B cell (primary cell): ENCODE measurements at regions not wholly inside any gene's neighbourhood (a gene's known extent, or its start where the extent isn't known, plus 50 kb on each side); places are given as distances from the start of the nearest gene placed in this dataset.

Experiments
- ATAC-seq: fragments of 200-7000 bp; cut with Tn5 transposase; one replicate; pipeline ENCODE4 v1.10.0; 2021; ENCODE audit warnings: low read depth, mild to moderate bottlenecking, moderate number of reproducible peaks, moderate library complexity
- CTCF ChIA-PET: fragments of 350-600 bp; sonication (Branson Sonifier 250); formaldehyde crosslinking; loops from one replicate; lab custom pipeline; 2021; ENCODE audit warnings: antibody characterized with exemption, inconsistent platforms; lab: Charles Lee
- POLR2A ChIA-PET: fragments of 350-600 bp; sonication (Branson Sonifier 250); formaldehyde crosslinking; loops from one replicate; lab custom pipeline; 2021; ENCODE audit warnings: antibody characterized with exemption; lab: Charles Lee
- DNase-seq: peaks from one replicate; pipeline ENCODE4 v3.0.0; 2013
- H2AFZ ChIP-seq: 2 replicates; pipeline ENCODE4 v1.6.1; 2012; ENCODE audit warnings: mild to moderate bottlenecking, low read depth, low read length; ENCODE audit not compliant: insufficient read depth, poor library complexity, severe bottlenecking
- H3K27ac ChIP-seq, 2 donors: 1 replicate in 1 of 2; 2 replicates in 1 of 2; pipeline ENCODE4 v1.5.1; 2012 to 2013; ENCODE audit warnings: low read length in 2 of 2, mild to moderate bottlenecking in 2 of 2, moderate library complexity in 1 of 2
- H3K27me3 ChIP-seq, 4 experiments: fragments of 200-600 bp in 1 of 4; sonication (generic) in 1 of 4; replicated peaks in 1 of 4; 1 replicate in 2 of 4; 2 replicates in 2 of 4; pipeline versions ENCODE4 v1.6.1 to v1.7.0; 2013 to 2016; ENCODE audit warnings: low read length in 3 of 4, mild to moderate bottlenecking in 2 of 4, mixed read lengths in 1 of 4, moderate library complexity in 1 of 4; ENCODE audit not compliant: insufficient read depth in 4 of 4, control insufficient read depth in 3 of 4; ENCODE audit errors: control extremely low read depth in 1 of 4
- H3K36me3 ChIP-seq, 2 experiments: replicated peaks in 1 of 2; 1 replicate in 1 of 2; 2 replicates in 1 of 2; pipeline versions ENCODE4 v1.6.1 to v1.7.1; 2013; ENCODE audit warnings: low read length in 1 of 2; ENCODE audit not compliant: insufficient read depth in 2 of 2, control insufficient read depth in 1 of 2; ENCODE audit errors: control extremely low read depth in 1 of 2, extremely low read depth in 1 of 2
- H3K4me1 ChIP-seq, 2 donors: fragments of 200-600 bp in 1 of 2; sonication (generic) in 1 of 2; 1 replicate in 1 of 2; 2 replicates in 1 of 2; pipeline versions ENCODE4 v1.5.1 to v1.6.1; 2013 to 2017; ENCODE audit warnings: low read length in 2 of 2; ENCODE audit not compliant: control insufficient read depth in 2 of 2, insufficient read depth in 2 of 2
- H3K4me2 ChIP-seq: replicated peaks from 2 replicates; pipeline ENCODE3; 2012; ENCODE audit warnings: mild to moderate bottlenecking, low read depth, low read length; ENCODE audit not compliant: poor library complexity, severe bottlenecking
- H3K4me3 ChIP-seq, 5 experiments: fragments of 200-600 bp in 1 of 5; sonication (generic) in 1 of 5; 1 replicate in 3 of 5; 2 replicates in 2 of 5; pipeline versions ENCODE4 v1.5.1 to v1.7.0; 2011 to 2016; ENCODE audit warnings: low read length in 4 of 5, mild to moderate bottlenecking in 4 of 5, low read depth in 2 of 5, control low read depth in 1 of 5, moderate library complexity in 1 of 5; ENCODE audit not compliant: insufficient read depth in 1 of 5; ENCODE audit errors: control extremely low read depth in 1 of 5, extremely low read depth in 1 of 5
- H3K79me2 ChIP-seq: fragments of 200-600 bp; sonication (generic); one replicate; pipeline ENCODE4 v1.6.0; 2016; ENCODE audit warnings: low read length; ENCODE audit not compliant: control insufficient read depth, insufficient read depth
- H3K9ac ChIP-seq: fragments of 200-600 bp; sonication (generic); 2 replicates; pipeline ENCODE4 v1.6.1; 2017; ENCODE audit warnings: mild to moderate bottlenecking, low read length, moderate library complexity
- H3K9me3 ChIP-seq, 3 donors: one replicate each; pipeline versions ENCODE4 v1.6.1 to v1.7.1; 2013; ENCODE audit warnings: low read length in 2 of 3; ENCODE audit not compliant: control insufficient read depth in 2 of 3, insufficient read depth in 1 of 3; ENCODE audit errors: control extremely low read depth in 1 of 3
- H4K20me1 ChIP-seq: 2 replicates; pipeline ENCODE4 v1.6.0; 2012; ENCODE audit warnings: mild to moderate bottlenecking, low read length; ENCODE audit not compliant: insufficient read depth, control insufficient read depth, poor library complexity, severe bottlenecking
- H3K27ac Mint-ChIP-seq: one replicate; pipeline ENCODE4 v1.8.0; 2021; ENCODE audit warnings: mixed read lengths
- H3K27me3 Mint-ChIP-seq: one replicate; pipeline ENCODE4 v1.8.0; 2021; ENCODE audit warnings: mixed read lengths
- H3K4me1 Mint-ChIP-seq: one replicate; pipeline ENCODE4 v1.8.0; 2021; ENCODE audit warnings: mixed read lengths
- H3K4me3 Mint-ChIP-seq: one replicate; pipeline ENCODE4 v1.8.0; 2021; ENCODE audit warnings: mixed read lengths
- H3K9me3 Mint-ChIP-seq: one replicate; pipeline ENCODE4 v1.8.0; 2022; ENCODE audit warnings: mixed read lengths; ENCODE audit not compliant: insufficient read depth
- EZH2 ChIP-seq: IDR thresholded peaks from 2 replicates; pipeline ENCODE4 v1.6.1; 2012; ENCODE audit warnings: borderline replicate concordance, low read depth, mild to moderate bottlenecking, moderate library complexity, low read length; ENCODE audit not compliant: insufficient read depth, poor library complexity, severe bottlenecking
- WGBS: methylation state at CpG from one replicate; pipeline ENCODE4 v1.1.5; 2013; ENCODE audit warnings: missing lambda C conversion rate; ENCODE audit not compliant: insufficient coverage; 5-methylcytosine and 5-hydroxymethylcytosine counted together
- intact Hi-C: fragments of 100-400 bp; cut with micrococcal nuclease; formaldehyde crosslinking; loops from one replicate; pipeline ENCODE4 v1.10.0; 2022
- TF ChIP-seq, protein P1 (sequence below): fragments of 200-600 bp; IDR thresholded peaks from one replicate; pipeline ENCODE4 v1.8.0; 2022; ENCODE audit warnings: antibody characterized with exemption, mild to moderate bottlenecking

DNA sequence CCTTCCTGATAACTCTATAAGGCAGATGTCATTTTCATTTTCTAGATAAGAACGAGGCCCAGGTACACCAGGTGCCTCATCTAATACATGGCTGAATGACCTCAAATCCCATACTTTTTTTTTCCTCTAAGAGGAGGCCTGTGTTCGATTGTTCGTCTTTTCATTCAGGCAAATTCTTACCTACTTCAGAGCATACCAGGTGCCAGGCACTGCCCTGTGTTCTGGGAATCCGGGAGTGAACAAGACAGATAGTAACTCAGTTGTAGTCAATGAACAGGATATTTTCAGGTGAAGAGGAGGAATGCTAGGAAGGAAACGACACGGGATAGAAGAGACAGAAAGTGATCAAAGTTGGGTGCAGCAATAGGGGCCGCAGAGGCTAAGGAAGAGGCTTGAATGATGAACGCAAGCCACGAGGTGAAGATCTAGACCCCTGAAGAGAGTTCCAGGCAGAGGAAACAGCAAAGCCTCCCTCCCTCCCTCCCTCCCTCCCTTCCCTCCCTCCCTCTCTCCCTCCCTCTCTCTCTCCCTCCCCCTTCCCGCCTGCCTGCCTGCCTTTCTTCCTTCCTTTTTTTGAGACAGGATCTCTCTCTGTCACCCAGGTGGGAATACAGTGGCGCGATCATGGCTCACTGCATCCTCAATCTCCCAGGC lies 150.1 kb upstream of the ZNF217 start:
- no peak overlapping the region for H3K4me3 Mint-ChIP-seq

DNA sequence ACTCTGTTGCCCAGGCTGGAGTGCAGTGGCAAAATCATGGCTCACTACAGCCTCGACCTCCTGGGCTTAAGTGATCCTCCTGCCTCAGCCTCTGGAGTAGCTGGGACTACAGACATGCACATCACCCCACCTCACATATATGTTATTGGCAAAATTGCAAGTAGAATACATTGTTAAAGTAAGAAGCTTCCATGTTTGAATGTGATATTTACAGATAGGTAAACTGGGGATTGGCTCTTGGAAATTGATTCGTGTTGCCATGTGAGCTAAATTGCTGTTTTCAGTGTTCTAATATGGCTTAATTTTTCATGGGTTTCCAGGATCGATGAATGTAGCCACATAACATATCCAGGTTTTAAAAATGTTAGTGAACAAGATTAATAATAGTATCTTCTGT lies 149.0 kb upstream of the ZNF217 start:
- H2AFZ ChIP-seq = no peak overlapping the region
- H3K9me3 Mint-ChIP-seq = no peaks in the 10 kb centered on the region
- peaks cover 41% of the 10 kb centered on the region in 2 donors for H3K4me1 ChIP-seq
- no peak overlapping the region for H3K4me3 Mint-ChIP-seq
- WGBS = 100% methylated on average over 1 of the region's 3 CpGs
- no peak overlapping the region for H3K9ac ChIP-seq
- ChIA-PET POLR2A (interaction anchor here (0.6 to 0.8 kb wide), 2 partner anchors 13 to 112 kb away, joined by 5 to 12 read pairs; no protein-coding TSS in a partner anchor), CTCF (interaction anchor here (0.6 to 1.2 kb wide), 2 partner anchors 8 to 130 kb away, joined by 3 read pairs; no protein-coding TSS in a partner anchor)
- DNase-seq (no peak), ATAC-seq (no peak)
- no peak overlapping the region for H3K4me3 ChIP-seq
- TF ChIP-seq, protein P1, sequence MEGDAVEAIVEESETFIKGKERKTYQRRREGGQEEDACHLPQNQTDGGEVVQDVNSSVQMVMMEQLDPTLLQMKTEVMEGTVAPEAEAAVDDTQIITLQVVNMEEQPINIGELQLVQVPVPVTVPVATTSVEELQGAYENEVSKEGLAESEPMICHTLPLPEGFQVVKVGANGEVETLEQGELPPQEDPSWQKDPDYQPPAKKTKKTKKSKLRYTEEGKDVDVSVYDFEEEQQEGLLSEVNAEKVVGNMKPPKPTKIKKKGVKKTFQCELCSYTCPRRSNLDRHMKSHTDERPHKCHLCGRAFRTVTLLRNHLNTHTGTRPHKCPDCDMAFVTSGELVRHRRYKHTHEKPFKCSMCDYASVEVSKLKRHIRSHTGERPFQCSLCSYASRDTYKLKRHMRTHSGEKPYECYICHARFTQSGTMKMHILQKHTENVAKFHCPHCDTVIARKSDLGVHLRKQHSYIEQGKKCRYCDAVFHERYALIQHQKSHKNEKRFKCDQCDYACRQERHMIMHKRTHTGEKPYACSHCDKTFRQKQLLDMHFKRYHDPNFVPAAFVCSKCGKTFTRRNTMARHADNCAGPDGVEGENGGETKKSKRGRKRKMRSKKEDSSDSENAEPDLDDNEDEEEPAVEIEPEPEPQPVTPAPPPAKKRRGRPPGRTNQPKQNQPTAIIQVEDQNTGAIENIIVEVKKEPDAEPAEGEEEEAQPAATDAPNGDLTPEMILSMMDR = no peak
- H3K27ac ChIP-seq = no peak overlapping the region
- intact Hi-C loops = no loop called here
- H3K9me3 ChIP-seq = no peaks in the 10 kb centered on the region
- H3K36me3 ChIP-seq = no peaks in the 10 kb centered on the region
- no peaks in the 10 kb centered on the region for H3K27me3 ChIP-seq
- H3K4me1 Mint-ChIP-seq = peaks cover 46% of the 10 kb centered on the region
- H4K20me1 ChIP-seq = no peaks in the 10 kb centered on the region
- H3K27ac Mint-ChIP-seq = peak overlapping the region; percentile 29
- no peaks in the 10 kb centered on the region for H3K79me2 ChIP-seq
- no peak overlapping the region for H3K4me2 ChIP-seq
- no peaks in the 10 kb centered on the region for H3K27me3 Mint-ChIP-seq

More for the DNA sequence above, 150.1 kb upstream of the ZNF217 start:
- intact Hi-C loops = no loop called here
- no peak overlapping the region for H3K4me2 ChIP-seq
- no peaks in the 10 kb centered on the region for H3K36me3 ChIP-seq
- no peak overlapping the region for H2AFZ ChIP-seq
- ChIA-PET POLR2A (interaction anchor here (0.6 kb wide), 1 partner anchor 93 kb away, joined by 11 read pairs; no protein-coding TSS in a partner anchor), CTCF (interaction anchor here (1.5 kb wide), 1 partner anchor 164 kb away, joined by 5 read pairs; no protein-coding TSS in a partner anchor)
- no peak overlapping the region for H3K27ac ChIP-seq
- peaks cover 40% of the 10 kb centered on the region for H3K4me1 Mint-ChIP-seq
- H3K4me1 ChIP-seq = peaks cover 37% of the 10 kb centered on the region in 2 donors
- ATAC-seq (no peak), DNase-seq (no peak)
- H4K20me1 ChIP-seq = no peaks in the 10 kb centered on the region
- no peaks in the 10 kb centered on the region for H3K27me3 ChIP-seq
- peak overlapping the region; percentile 27 for H3K27ac Mint-ChIP-seq
- whole genome bisulfite sequencing = 72% methylated on average over 4 of the region's 12 CpGs
- H3K9me3 ChIP-seq = no peaks in the 10 kb centered on the region
- H3K4me3 ChIP-seq = no peak overlapping the region
- TF ChIP-seq, protein P1 = no peak
- TF ChIP-seq EZH2 = no peak
- no peaks in the 10 kb centered on the region for H3K27me3 Mint-ChIP-seq
- no peaks in the 10 kb centered on the region for H3K79me2 ChIP-seq
- no peak overlapping the region for H3K9ac ChIP-seq
- no peaks in the 10 kb centered on the region for H3K9me3 Mint-ChIP-seq
